Esophagus squamous epithelium (tissue), 4 donors: ENCODE measurements at regions not wholly inside any gene's neighbourhood (a gene's known extent, or its start where the extent isn't known, plus 50 kb on each side); places are given as distances from the start of the nearest gene placed in this dataset.

Experiments used
- CTCF ChIP-seq, 6 experiments: fragments of 450-650 bp in 4 of 6; fragments of 200-600 bp in 2 of 6; sonication (generic) in 2 of 6; IDR thresholded peaks; one replicate each; pipeline ENCODE4 v1.5.1; 2016 to 2019; ENCODE audit warnings: antibody characterized with exemption in 6 of 6, mild to moderate bottlenecking in 4 of 6, moderate library complexity in 4 of 6
- POLR2A ChIP-seq, 4 donors: fragments of 450-650 bp; IDR thresholded peaks; one replicate each; pipeline ENCODE4 v1.6.1; 2017; ENCODE audit warnings: antibody characterized with exemption in 4 of 4, mild to moderate bottlenecking in 4 of 4, moderate library complexity in 3 of 4

DNA sequence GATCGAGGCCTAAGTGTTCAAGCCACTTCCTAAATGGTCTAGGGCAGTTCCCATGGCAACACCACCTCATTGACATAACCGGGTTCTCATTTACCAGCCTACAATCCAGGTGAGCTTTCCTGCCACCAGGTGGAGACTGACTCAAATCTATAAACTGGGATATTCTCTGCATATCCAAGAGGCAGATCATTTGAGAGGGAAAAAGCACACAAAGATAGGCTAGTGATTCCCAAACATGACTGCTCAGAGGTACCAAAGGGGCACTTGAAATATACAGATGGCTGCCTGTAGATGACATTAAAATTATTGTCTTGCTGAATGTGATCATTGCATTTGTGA is 141.3 kb upstream of the PROK2 start:
- TF ChIP-seq CTCF (IDR thresholded peaks at IDR 0.05) (peak in 5 of 6 experiments; percentile 38 to 74 (median 57)), POLR2A (IDR thresholded peaks at IDR 0.05) (no peak)
